HEK293T (cell line): ENCODE measurements at regions not wholly inside any gene's neighbourhood (a gene's known extent, or its start where the extent isn't known, plus 50 kb on each side); places are given as distances from the start of the nearest gene placed in this dataset.

Experiments
- ARNT ChIP-seq: fragments of 450-650 bp; IDR thresholded peaks from 2 replicates; pipeline ENCODE4 v1.6.1; 2017; ENCODE audit warnings: mild to moderate bottlenecking
- FOXA1 ChIP-seq: fragments of 450-650 bp; IDR thresholded peaks from 2 replicates; pipeline ENCODE4 v1.6.1; 2016; ENCODE audit warnings: mild to moderate bottlenecking
- FOXK2 ChIP-seq: fragments of 450-650 bp; IDR thresholded peaks from 2 replicates; pipeline ENCODE4 v1.6.1; 2016; ENCODE audit warnings: mild to moderate bottlenecking
- L3MBTL2 ChIP-seq: fragments of 450-650 bp; conservative IDR thresholded peaks from 2 replicates; pipeline ENCODE4 v1.6.1; 2016; ENCODE audit warnings: mild to moderate bottlenecking
- SUZ12 ChIP-seq: fragments of 450-650 bp; IDR thresholded peaks from 2 replicates; pipeline ENCODE4 v1.6.1; 2016; ENCODE audit warnings: mild to moderate bottlenecking

DNA sequence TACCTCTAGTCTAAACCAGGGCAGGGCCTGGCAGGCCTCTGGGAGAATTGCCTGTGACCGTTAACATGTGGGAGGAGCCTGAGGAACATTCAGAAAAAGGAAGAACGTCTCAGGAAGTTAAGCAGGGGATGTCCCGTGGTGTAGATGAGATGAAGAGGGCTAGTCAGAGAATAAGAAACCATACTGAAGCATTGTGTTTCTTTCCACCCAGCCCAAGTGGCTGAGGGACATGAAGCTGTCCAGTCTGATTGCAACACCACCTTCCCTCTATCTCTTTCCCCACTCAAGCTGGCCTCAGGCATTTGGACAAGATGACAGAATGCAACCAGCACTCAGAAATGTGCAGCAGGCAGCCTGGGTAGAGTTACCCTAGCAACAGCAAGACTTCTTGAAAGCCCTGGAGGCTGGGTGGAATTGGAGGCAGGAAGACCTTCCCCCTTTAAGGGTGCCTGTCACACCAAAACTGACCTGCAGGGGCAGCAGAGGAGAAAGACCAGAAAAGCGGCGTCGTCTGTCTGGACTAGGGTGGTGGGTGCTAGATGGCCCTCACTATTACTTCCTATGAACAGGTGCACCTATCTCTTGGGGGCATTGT, 186.1 kb downstream of the UNC5CL start:
- no peak for TF ChIP-seq L3MBTL2
- TF ChIP-seq FOXA1 = no peak
- no peak for TF ChIP-seq FOXK2
- no peak for TF ChIP-seq ARNT
- no peak for TF ChIP-seq SUZ12
